ENCODE measurements at regions not wholly inside any gene's neighbourhood (a gene's known extent, or its start where the extent isn't known, plus 50 kb on each side); places are given as distances from the start of the nearest gene placed in this dataset.

- ATAC-seq, result no peak
- DNase-seq, result no peak
- Histone ChIP-seq H3K4me1 (ENCODE audit: low read depth) (no peaks in the 10 kb centered on the region), H3K4me3 (no peak overlapping the region), H3K9me3 (peaks cover 34% of the 10 kb centered on the region), H3K36me3 (ENCODE audit: low read depth) (no peaks in the 10 kb centered on the region)
- intact Hi-C loops (cut with DNase I, micrococcal nuclease), result no loop called here
- TF ChIP-seq CTCF (IDR thresholded peaks at IDR 0.05), result no peak
Measured at GRCh38 chr11:37788141-37788877, 1190.3 kb upstream of the RAG2 start.

GRCh38 chr11:37786214-37786755, 1188.2 kb upstream of the RAG2 start:
- Histone ChIP-seq H3K4me1 (ENCODE audit: low read depth) (no peaks in the 10 kb centered on the region), H3K9me3 (peaks cover 35% of the 10 kb centered on the region), H3K4me3 (no peak overlapping the region), H3K36me3 (ENCODE audit: low read depth) (no peaks in the 10 kb centered on the region)
- TF ChIP-seq CTCF (IDR thresholded peaks at IDR 0.05), result no peak
- DNase-seq, result no peak
- ATAC-seq, result no peak
- intact Hi-C loops (cut with DNase I, micrococcal nuclease), result no loop called here

GRCh38 chr11:37774441-37774840, 1176.4 kb upstream of the RAG2 start:
- DNase-seq (no peak), ATAC-seq (no peak)
- Histone ChIP-seq H3K4me3 (no peak overlapping the region), H3K9me3 (peaks cover 16% of the 10 kb centered on the region), H3K36me3 (ENCODE audit: low read depth) (no peaks in the 10 kb centered on the region), H3K4me1 (ENCODE audit: low read depth) (no peaks in the 10 kb centered on the region)
- intact Hi-C loops (cut with DNase I, micrococcal nuclease), result no loop called here
- no peak for TF ChIP-seq CTCF (IDR thresholded peaks at IDR 0.05)

- no peaks in the 10 kb centered on the region for H3K4me1 ChIP-seq (ENCODE audit: low read depth)
- H3K4me3 ChIP-seq, result no peak overlapping the region
- H3K9me3 ChIP-seq, result peaks cover 30% of the 10 kb centered on the region
- DNase-seq, result no peak
- no peaks in the 10 kb centered on the region for H3K36me3 ChIP-seq (ENCODE audit: low read depth)
- intact Hi-C loops (cut with DNase I, micrococcal nuclease), result no loop called here
- TF ChIP-seq CTCF (IDR thresholded peaks at IDR 0.05), result no peak
- ATAC-seq, result no peak
Measured at GRCh38 chr11:37770145-37770544, 1172.1 kb upstream of the RAG2 start.

- intact Hi-C loops (cut with DNase I, micrococcal nuclease), result no loop called here
- Histone ChIP-seq H3K4me3 (no peak overlapping the region), H3K9me3 (peaks cover 23% of the 10 kb centered on the region), H3K4me1 (ENCODE audit: low read depth) (no peaks in the 10 kb centered on the region), H3K36me3 (ENCODE audit: low read depth) (no peaks in the 10 kb centered on the region)
- ATAC-seq (no peak), DNase-seq (no peak)
- TF ChIP-seq CTCF (IDR thresholded peaks at IDR 0.05), result no peak
Measured at GRCh38 chr11:37762079-37762478, 1164.0 kb upstream of the RAG2 start.

Measured in mucosa of descending colon (tissue), 3 donors.